Neutrophil (primary cell): ENCODE measurements at regions not wholly inside any gene's neighbourhood (a gene's known extent, or its start where the extent isn't known, plus 50 kb on each side); places are given as distances from the start of the nearest gene placed in this dataset.

Source experiments
- H3K27ac ChIP-seq: fragments of 200-600 bp; sonication (generic); 2 replicates; pipeline ENCODE4 v1.5.1; 2016; ENCODE audit warnings: mild to moderate bottlenecking, moderate library complexity
- H3K27me3 ChIP-seq: fragments of 200-600 bp; sonication (generic); 2 replicates; pipeline ENCODE4 v1.6.0; 2016; ENCODE audit warnings: mild to moderate bottlenecking
- H3K36me3 ChIP-seq: fragments of 200-600 bp; sonication (generic); 2 replicates; pipeline ENCODE4 v1.5.1; 2017
- H3K4me1 ChIP-seq, 2 experiments: fragments of 200-600 bp in 1 of 2; sonication (generic) in 1 of 2; 1 replicate in 1 of 2; 2 replicates in 1 of 2; pipeline versions ENCODE4 v1.5.1 to v1.6.1; 2013 to 2016; ENCODE audit warnings: low read depth in 1 of 2, low read length in 1 of 2, mild to moderate bottlenecking in 1 of 2, moderate library complexity in 1 of 2; ENCODE audit not compliant: control insufficient read depth in 1 of 2, insufficient read depth in 1 of 2
- H3K4me3 ChIP-seq, 2 experiments: fragments of 200-600 bp in 1 of 2; sonication (generic) in 1 of 2; 1 replicate in 1 of 2; 2 replicates in 1 of 2; pipeline ENCODE4 v1.5.1; 2013 to 2016; ENCODE audit warnings: low read depth in 1 of 2, low read length in 1 of 2, mild to moderate bottlenecking in 1 of 2, moderate library complexity in 1 of 2
- H3K9me3 ChIP-seq: fragments of 200-600 bp; sonication (generic); 2 replicates; pipeline ENCODE4 v1.5.1; 2016
- CTCF ChIP-seq: fragments of 200-600 bp; sonication (generic); IDR thresholded peaks from 2 replicates; pipeline ENCODE4 v1.5.1; 2016; ENCODE audit warnings: antibody characterized with exemption

- Histone ChIP-seq H3K36me3 (no peaks in the 10 kb centered on the region), H3K9me3 (no peaks in the 10 kb centered on the region), H3K4me1 (no peaks in the 10 kb centered on the region), H3K27me3 (peaks cover 19% of the 10 kb centered on the region), H3K4me3 (no peak overlapping the region), H3K27ac (no peak overlapping the region)
- TF ChIP-seq CTCF = no peak
Measured at GRCh38 chr10:78863140-78863905, 205.4 kb upstream of the ZMIZ1 start.

- no peaks in the 10 kb centered on the region for H3K4me1 ChIP-seq
- H3K27ac ChIP-seq = no peak overlapping the region
- peaks cover 25% of the 10 kb centered on the region for H3K27me3 ChIP-seq
- no peak overlapping the region for H3K4me3 ChIP-seq
- no peak for TF ChIP-seq CTCF
- no peaks in the 10 kb centered on the region for H3K36me3 ChIP-seq
- H3K9me3 ChIP-seq = no peaks in the 10 kb centered on the region
Measured at GRCh38 chr10:78863906-78864239, 204.9 kb upstream of the ZMIZ1 start.

- Histone ChIP-seq H3K9me3 (no peaks in the 10 kb centered on the region), H3K27me3 (peaks cover 28% of the 10 kb centered on the region), H3K27ac (no peak overlapping the region), H3K4me1 (no peaks in the 10 kb centered on the region), H3K4me3 (no peak overlapping the region), H3K36me3 (no peaks in the 10 kb centered on the region)
- TF ChIP-seq CTCF = no peak
Measured at GRCh38 chr10:78864761-78865537, 203.8 kb upstream of the ZMIZ1 start.

- no peaks in the 10 kb centered on the region for H3K36me3 ChIP-seq
Measured at GRCh38 chr10:78865538-78865875, 203.3 kb upstream of the ZMIZ1 start.

More at GRCh38 chr10:78865538-78865875, 203.3 kb upstream of the ZMIZ1 start:
- TF ChIP-seq CTCF = no peak
- H3K4me3 ChIP-seq = no peak overlapping the region
- H3K4me1 ChIP-seq = no peaks in the 10 kb centered on the region
- H3K27ac ChIP-seq = no peak overlapping the region
- no peaks in the 10 kb centered on the region for H3K9me3 ChIP-seq
- peaks cover 28% of the 10 kb centered on the region for H3K27me3 ChIP-seq
